HL-60/S4 (cell line): ENCODE measurements at regions not wholly inside any gene's neighbourhood (a gene's known extent, or its start where the extent isn't known, plus 50 kb on each side); places are given as distances from the start of the nearest gene placed in this dataset.
"Not testable (repeated sequence)": the region's sequence is repeated elsewhere in the genome, so short reads cannot be mapped to it uniquely, and the experiment has no call there.

ENCODE experiments used
- in situ Hi-C: fragments of 300-500 bp; cut with MboI; formaldehyde crosslinking; loops from 2 replicates; pipeline ENCODE4 v1.14.3; 2022; ENCODE audit warnings: low sequenced_read_pairs

DNA sequence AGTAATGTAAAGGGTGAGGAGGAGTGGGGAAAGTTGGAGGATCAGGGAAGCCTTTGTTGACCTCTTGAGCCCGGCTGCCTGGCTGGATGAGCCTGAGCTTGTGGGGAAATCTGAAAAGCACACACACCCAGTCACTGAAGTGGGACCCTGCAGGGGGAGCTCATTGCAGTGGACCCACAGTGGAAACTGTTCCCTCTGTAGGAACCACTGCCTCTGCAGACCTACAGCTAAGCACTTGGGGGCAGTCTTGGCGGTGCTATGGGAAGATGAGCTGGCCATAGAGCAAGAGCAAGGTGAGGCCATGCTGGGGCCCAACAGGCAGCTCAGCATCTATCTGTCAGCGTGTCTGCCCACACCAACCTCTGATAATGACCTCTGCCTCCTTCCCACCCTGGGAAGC, 294.8 kb downstream of the TSHZ3 start:
- in situ Hi-C loops: no loop called here

DNA sequence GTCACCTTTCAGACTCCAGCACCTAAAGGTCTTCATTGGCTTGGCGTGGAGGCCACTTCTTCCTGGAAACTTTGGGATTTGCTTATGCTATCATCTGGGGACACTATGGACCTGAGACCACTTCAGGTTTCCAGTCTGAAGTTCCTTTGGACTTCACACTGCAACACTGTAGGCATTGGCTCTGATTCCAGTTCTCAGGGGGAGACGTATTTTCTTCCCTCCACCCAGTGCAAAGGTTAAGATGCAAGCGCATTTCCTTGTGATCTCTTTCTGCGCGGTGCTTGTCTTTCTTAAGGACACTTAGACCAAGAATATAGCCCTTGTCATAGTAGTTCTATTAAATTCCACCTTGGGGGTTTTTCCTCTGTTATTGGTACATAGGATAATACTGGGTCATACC, 299.8 kb downstream of the TSHZ3 start:
- in situ Hi-C loops: no loop called here

DNA sequence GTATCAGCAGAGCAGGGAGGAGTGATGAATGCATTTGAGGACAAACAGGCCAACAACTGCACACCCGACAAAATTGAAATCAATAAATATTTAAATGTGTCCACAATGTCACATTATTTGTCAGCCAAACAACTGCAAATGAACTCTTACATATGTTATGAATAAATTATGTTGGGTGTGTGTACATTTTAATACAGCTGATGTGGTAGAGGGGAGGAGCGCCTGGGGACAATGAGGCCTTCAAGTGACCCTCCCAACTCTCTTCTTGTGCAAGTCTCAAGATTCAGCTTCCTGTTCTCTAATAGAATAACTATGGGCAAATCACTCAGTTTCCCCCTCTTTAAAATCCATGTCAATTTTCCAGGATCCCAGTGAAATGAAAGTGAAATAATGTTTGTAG, 303.2 kb downstream of the TSHZ3 start:
- in situ Hi-C loops: no loop called here

DNA sequence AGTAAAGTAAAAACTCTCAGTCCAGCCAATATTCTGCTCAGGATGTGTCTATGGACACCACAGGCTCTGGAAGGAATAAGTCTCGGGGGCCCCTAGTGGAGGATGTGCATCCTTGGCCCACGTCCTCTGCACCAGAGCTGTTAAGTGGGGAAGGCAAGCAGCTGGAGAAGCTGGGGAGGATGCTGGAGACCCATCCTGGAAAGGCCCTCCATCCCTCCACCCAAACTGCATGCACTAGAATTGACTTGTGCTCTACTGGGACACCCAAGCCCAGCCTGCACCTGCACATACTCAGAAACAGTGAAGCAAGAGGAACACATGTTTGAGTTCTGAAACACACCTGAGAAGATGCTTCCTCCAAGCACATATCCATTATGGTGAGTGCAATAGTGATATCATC, 307.8 kb downstream of the TSHZ3 start:
- in situ Hi-C loops: no loop called here

DNA sequence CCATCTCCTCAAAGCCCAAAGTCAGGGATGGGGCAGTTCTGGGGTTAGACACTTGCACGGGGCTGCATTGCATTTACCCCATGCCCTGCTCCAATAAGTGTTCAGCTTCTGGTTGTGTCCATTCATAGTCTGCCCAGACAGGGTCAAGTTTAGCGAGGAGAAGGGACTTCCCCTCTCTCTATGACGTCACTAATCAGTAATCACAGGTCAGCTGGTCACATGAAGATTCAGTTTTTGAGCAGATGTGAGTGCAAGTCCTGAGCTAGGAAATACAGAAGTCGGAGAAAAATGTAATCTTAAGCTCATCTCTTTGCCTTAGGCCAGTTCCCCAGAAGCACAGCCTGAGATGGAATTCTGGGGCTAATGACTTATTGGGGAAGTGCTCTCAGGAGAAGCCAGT, 310.1 kb downstream of the TSHZ3 start:
- in situ Hi-C loops: no loop called here

DNA sequence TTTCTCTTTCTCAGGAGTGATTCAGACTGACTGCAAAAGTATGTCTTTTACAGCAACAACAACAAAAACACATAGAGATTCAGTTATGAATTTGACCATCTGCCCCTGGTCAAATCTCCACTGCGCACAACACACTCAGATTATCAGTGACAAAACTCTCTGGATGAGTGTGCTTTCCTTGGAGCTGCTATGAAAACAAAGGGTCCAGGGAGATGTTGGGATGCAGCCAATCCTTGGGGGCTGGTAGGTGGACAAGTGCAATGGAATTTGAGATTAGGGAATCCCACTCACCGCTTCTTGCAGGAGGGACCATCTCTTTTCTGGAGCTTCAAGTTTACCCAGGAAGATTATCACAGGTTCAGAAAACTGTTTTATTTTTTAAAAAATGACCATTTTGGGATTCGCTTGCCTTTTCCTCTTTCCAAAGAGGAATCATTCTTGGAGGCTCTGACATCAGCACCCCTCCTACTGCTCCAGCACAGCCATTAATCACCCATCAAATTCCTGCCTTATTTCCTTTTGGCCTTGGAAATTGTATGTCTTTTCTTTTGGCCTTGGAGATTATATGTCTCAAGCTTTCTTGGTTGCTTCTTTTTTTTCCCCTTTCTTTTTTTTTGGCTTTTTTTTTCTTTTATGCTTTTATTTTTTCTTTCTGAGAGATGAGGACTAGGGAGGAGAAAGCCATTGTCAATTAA, 311.8 kb downstream of the TSHZ3 start:
- in situ Hi-C loops: no loop called here

DNA sequence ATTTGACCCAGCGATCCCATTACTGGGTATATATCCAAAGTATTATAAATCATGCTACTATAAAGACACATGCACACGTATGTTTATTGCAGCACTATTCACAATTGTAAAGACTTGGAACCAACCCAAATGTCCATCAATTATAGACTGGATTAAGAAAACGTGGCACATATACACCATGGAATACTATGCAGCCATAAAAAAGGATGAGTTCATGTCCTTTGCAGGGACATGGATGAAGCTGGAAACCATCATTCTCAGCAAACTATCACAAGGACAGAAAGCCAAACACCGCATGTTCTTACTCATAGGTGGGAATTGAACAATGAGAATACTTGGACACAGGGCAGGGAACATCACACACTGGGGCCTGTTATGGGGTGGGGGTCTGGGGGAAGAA, 317.8 kb downstream of the TSHZ3 start:
- in situ Hi-C loops: not testable (repeated sequence)

DNA sequence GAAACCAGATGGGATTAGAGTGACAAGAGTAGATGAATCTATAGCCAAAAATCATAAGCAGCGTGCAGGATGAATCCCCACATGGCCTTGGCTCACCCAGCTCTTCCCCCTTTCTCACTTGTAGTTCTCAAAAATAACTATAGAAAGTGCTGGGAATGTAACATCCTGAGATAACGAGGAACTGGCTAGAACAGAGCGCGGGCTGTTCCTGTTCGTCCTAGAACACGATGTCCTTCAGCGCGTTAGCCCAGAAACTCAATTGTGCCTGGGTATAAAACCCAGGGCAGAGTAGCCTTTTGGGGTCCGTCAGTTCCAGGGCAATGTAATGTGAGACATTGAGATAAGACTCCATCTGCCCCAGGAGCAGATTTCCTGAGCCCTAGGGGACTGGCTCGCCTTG, 326.2 kb downstream of the TSHZ3 start:
- in situ Hi-C loops: no loop called here

DNA sequence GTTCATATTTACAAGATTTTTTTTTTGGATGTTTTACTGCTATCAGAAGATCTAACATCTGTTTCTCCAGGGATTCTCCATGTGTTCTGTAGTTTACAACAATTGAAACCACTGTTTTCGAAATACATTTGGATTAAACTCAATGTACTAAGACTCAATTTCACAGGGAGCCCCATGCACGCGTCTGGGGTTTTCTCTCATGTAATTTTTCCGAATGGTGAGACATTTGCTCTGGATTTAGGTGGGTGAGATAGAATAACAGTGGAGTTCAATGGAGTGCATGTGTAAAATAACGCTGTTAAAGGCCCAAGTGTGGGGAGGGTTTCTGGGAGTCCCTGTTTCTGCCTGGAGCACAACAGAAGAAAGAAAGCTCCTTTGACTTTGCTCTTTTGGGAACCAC, 330.3 kb downstream of the TSHZ3 start:
- in situ Hi-C loops: no loop called here

DNA sequence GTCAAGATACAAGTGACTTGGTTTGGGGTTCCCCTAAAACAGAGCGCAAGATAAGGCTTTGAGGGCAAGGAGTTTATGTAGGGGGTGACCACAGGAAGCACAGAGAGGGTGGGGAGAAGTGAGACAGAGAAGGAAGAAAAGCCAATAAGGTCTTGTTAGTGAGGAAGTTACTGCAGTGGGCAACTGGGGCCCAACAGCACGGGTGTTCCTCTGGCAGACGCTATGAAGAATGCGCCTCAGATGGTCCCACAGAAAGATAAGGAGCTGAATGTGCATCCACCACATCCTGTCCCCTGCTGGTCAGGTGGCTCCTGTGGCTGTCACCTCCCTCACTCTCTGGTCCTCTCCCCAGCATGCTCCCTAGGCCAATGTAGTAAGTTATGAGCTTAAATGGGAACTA, 333.5 kb downstream of the TSHZ3 start:
- in situ Hi-C loops: no loop called here

DNA sequence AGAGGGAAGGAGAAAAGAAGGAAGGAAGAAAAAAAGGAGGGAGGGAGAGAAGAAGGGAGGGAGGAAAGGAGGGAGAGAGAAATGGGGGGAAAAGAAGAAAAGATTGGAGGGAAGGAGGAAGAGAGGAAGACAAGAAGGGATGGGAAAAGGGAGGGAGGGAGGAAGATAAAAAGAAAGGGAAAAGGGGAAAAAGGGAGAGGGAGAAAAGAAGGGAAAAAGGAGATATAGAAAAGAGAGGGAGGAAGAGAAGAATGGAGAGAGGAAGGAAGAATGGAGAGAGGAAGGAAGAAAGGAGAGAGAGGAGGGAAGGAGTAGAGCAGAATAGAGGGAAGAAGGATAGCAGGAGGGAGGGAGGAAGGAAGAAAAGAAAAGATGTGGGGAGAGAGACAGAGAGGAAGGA, 334.6 kb downstream of the TSHZ3 start:
- in situ Hi-C loops: no loop called here

DNA sequence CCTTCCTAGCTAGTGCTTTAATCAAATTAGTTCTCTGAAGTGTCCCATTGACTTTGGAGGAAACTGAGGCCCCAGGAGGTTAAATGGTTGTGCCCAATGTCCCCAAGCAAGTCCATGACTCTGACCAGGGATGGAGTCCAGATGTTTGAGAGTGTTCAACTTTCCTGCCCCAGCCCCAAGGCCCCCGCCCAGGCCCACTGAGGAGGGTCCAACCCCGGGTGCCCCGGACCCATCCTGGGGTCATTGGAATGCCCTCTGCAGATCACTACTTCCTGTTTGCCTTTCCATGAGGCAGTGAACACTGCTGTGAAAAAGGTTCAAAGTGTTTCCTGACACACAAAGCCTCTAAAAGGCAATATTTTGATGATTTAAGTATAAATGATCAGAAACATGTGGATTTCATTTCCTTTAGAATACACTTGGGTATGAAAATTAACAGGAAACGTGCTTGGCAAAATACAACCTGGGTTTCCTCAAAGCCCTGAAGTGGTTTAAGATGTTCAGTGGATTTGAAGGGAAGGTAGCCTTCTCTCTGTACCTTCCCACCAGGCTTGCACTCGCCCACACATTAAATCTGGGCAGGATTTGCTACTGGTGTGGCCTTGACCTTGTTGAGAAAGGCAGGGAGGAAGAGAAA, 335.7 kb downstream of the TSHZ3 start:
- in situ Hi-C loops: no loop called here

DNA sequence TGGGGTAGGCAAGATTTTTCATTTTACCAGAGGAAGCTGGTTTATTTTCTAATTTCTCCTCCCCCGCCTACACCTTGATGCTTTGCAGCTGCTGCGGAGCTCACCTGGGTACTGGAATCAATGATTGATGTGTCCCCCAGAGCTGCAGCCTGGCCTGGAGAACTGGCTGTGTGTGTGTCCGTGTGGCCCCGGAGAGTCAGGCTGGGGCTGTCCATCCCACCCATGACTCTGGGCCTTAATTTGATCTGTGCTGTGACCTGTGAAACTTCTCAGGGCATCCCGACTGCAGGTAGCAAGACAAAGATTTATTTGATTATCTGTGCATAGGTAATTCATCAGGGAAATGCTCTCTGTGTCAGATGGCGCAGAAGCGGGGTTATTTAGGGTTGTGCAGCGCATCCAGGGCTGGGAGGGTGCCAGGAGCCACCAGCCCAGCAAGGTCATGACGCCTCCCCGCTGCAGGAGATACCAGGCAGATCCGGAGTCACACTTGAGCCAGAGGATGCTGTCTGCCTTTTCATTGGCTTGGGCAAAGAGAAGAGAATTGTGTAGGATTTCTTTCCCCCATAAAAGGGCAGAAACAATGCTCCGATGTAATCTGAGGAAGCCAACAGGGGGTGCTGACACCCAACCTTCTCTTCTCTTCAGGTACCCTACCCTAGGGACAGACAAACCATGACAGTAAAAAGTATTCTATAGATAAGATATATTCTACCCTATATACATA, 346.6 kb downstream of the TSHZ3 start:
- in situ Hi-C loops: no loop called here

DNA sequence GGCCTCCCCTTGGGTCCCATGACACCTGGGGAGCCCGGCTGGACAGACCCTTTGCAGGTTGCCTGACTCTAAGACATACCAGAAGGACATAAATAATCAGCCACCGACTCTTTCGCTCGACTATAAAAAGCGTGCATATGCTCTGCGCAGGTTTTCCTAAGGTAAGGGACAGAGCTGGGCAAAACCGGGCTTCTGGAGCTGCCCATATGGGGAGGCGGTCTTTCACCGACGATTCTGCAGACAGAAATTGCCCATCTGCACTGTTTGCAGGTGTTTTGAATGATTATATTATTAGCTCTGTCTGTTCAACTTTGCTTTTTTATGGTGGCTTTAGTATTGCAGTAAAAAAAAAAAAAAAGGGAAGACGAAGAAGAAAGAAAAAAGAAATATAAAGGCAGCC, 347.2 kb downstream of the TSHZ3 start:
- in situ Hi-C loops: no loop called here

DNA sequence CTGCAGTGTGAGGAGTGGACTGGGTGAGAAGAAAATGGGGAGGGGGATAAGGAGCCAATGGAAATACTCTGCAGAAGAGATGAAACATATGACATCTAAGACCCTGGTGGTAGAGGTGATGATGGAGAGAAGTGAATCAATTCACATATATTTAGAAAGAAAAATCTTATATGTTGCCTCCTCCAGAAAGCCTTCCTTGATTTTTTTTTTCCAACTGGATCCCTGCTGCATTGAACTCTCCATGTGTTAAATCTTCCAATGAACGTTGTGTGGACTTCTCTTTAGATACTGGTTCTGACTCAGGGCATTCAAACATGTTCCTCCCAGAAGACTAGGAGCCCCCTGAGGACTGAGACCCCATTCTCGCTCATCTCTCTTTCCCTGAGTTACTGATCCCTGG, 348.3 kb downstream of the TSHZ3 start:
- in situ Hi-C loops: no loop called here

DNA sequence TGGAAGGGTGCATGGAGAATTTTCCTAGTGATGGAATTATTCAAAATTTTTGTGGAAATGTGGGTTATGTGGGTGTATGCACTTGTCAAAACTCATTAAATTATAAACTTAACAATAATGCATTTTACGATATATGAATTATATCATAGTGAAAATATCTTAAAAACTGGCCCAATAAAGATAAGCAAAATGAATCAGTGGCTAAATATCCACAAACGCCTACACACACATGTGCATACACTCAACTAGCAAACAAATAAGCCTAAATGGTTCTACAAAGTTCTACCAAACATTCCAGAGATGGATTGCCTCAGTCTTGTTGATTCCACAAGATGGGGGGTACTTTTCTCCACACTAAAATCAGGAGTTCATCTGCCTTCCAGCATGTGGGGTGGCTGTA, 349.5 kb downstream of the TSHZ3 start:
- in situ Hi-C loops: no loop called here

DNA sequence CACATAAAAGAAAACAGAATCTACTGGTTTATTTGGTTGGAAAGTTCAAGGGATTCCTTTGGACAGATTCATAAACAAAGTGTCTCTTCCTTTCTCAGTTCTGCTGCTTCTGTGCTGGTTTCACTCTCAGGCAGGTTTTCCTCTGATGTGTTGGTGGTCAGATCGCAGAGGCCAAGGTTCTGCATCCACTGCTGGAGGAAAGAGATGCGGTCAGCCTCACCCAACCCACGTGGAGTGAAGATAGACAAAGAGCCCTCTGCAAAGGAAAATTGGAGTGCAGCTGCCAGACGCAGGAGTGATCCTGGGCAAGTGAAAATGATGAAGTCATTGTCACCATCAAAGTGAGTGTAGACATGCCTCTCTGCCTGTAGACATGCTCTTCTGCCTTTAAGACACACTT, 352.0 kb downstream of the TSHZ3 start:
- in situ Hi-C loops: no loop called here

DNA sequence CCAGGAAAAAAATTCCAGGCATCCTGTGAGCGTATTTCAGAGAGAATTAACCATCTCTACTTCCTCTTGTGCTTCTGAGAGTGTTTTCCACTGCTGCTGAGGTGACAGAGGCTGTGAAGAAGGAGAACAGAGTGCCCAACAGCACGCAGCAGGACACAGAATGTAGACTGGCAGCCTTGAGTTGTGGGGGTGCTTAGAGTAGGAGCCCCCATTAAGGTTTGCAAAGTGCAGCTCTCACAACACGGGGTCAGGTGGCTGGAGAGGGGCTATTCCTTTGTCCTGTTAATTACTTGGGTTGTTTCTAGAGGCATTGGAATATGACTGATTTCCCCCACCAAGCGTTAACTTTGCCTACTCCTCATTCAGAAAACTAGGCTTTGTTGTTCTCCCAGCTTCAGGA, 370.6 kb downstream of the TSHZ3 start:
- in situ Hi-C loops: no loop called here

DNA sequence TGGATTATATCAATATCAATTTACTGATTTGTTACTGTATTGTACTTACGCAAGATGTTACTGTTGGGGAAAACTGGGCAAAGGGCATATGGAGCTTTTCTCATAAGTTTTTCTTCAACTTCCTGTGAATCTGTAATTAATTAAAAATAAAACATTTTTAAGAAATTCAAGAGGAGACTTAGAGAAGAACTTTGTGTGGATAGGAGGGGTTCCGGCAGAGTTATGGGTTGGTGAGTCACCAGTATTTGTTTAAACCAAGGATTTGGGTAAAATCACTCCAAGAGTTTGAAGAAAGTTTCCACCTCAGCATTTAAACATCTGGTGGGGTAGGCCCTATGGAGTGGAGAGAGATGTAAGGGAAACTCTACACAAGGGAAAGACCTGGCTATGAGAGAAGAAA, 379.6 kb downstream of the TSHZ3 start:
- in situ Hi-C loops: no loop called here

DNA sequence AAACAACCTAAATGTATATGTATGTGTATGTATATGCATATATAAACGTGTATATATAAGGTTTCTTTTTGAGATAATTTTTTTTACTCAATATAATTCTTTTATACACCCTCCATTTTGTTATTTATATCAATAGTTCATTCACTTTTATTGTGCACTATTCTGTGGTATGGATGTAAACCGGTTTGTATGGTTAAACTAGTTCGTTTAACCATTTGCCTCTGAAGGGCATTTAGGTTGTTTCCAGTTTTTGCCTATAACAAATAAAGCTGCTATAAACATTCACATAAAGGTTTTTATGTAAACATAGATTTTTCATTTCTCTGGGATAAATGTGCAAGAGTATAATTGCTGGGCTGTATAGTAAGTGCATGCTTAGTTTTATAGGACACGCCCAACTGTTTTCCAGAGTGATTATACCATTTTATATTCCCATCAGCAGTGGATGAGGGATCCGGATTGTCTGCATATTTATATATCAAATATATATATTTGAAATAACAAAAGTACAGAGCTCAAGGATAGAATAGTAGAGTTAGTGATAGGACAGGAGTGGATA, 380.3 kb downstream of the TSHZ3 start:
- in situ Hi-C loops: no loop called here

DNA sequence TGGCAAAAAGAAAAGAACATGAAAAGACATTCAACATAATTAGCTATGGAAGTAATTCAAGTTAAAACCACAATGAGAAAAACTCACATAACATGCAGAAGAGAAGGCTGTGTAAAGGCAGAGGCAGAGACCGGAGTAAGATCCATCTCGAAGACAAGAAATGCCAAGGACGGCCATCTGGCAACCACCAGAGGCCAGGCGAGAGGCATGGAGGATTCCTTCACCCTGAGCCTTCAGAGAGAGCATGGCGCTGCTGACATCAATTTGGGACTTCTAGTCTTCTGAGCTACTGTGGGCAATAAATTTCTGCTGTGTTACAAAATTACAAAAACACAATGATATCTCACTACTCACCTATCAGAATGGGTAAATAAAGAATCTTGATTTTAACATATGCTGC, 381.0 kb downstream of the TSHZ3 start:
- in situ Hi-C loops: no loop called here

DNA sequence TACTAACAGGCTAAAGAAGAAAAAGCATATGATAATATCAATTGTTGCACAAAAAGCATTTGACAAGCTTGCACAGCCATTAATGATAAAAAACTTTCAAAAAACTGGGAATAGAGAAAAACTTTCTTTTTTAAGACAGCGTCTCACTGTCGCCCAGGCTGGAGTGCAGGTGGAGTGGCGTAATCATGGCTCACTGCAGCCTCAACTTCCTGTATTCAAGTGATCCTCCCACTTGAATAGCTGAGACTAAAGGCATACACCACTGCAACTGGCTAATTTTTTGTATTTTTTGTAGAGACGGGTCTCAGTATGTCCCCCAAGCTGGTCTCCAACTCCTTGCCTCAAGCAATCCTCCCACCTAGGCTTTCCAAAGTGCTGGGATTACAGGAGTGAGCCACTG, 382.8 kb downstream of the TSHZ3 start:
- in situ Hi-C loops: no loop called here
